ENCODE measurements at regions not wholly inside any gene's neighbourhood (a gene's known extent, or its start where the extent isn't known, plus 50 kb on each side); places are given as distances from the start of the nearest gene placed in this dataset.

DNA sequence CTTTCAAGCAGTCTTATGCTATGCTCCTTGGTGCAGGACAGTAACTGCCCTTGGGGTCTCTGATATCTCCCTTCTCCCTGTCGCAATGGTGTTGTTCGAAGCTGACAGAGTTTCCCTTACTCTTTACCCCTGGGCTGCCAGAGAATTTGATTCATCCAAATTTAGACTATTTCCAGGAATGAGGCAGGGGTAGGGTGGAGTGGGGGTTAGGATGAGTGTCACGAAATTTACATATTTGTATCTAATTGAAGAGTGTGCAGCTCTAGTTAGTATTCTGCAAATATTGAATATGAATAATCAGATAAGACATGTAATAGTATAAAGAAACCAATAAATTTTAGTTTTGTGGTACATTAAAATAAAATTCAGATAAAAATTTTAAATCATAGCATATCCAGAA is 140.0 kb upstream of the LMO4 start (continued):
- TF ChIP-seq, protein P1, sequence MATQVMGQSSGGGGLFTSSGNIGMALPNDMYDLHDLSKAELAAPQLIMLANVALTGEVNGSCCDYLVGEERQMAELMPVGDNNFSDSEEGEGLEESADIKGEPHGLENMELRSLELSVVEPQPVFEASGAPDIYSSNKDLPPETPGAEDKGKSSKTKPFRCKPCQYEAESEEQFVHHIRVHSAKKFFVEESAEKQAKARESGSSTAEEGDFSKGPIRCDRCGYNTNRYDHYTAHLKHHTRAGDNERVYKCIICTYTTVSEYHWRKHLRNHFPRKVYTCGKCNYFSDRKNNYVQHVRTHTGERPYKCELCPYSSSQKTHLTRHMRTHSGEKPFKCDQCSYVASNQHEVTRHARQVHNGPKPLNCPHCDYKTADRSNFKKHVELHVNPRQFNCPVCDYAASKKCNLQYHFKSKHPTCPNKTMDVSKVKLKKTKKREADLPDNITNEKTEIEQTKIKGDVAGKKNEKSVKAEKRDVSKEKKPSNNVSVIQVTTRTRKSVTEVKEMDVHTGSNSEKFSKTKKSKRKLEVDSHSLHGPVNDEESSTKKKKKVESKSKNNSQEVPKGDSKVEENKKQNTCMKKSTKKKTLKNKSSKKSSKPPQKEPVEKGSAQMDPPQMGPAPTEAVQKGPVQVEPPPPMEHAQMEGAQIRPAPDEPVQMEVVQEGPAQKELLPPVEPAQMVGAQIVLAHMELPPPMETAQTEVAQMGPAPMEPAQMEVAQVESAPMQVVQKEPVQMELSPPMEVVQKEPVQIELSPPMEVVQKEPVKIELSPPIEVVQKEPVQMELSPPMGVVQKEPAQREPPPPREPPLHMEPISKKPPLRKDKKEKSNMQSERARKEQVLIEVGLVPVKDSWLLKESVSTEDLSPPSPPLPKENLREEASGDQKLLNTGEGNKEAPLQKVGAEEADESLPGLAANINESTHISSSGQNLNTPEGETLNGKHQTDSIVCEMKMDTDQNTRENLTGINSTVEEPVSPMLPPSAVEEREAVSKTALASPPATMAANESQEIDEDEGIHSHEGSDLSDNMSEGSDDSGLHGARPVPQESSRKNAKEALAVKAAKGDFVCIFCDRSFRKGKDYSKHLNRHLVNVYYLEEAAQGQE (IDR thresholded peaks at IDR 0.05; ENCODE audit: low read depth, low read length): no peak
- TF ChIP-seq, protein P2, sequence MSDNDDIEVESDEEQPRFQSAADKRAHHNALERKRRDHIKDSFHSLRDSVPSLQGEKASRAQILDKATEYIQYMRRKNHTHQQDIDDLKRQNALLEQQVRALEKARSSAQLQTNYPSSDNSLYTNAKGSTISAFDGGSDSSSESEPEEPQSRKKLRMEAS (IDR thresholded peaks at IDR 0.05; ENCODE audit: low read depth): no peak
- no peak for TF ChIP-seq MEF2A (IDR thresholded peaks at IDR 0.05; ENCODE audit: borderline replicate concordance, low read depth)

DNA sequence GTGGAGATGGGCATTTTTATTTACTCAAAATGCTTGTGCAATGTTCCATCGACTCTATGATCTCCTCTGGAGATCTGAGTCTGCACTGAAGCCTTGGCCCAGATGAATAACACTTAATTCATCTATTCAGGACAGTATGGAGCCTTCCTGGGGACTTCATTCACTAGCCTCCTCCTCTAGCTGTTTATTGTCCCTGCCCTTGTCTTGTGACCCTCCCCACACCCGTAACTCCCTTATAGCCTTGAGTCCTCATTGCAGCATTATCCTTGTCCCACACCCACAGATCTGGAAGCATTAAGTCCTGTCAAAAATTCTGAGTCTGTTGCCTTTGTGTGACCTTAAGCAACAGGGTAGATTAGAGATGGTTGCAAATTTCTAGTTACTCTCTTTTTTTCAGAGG is 138.3 kb upstream of the LMO4 start:
- no peaks in the 10 kb centered on the region for H3K27me3 ChIP-seq (ENCODE audit: insufficient read depth)
- H3K36me3 ChIP-seq (replicated peaks in 1 of 2; ENCODE audit: control insufficient read depth in 1 of 2, insufficient read depth in 2 of 2, low read length in 1 of 2): no peaks in the 10 kb centered on the region
- POLR2A ChIA-PET: no interaction called here
- 25% methylated on average over 2 of the region's 2 CpGs for WGBS (ENCODE audit: low lambda C conversion rate)
- H3K9me3 ChIP-seq: 0 out of 2 replicates have a peak, but pooled peaks cover 7% of the 10 kb centered on the region
- no peaks in the 10 kb centered on the region for H3K9me2 ChIP-seq
- H3K4me3 ChIP-seq (ENCODE audit: low read depth in 2 of 2, low read length in 1 of 2): no peak overlapping the region
- no peak overlapping the region for H3K4me2 ChIP-seq
- DNase-seq: no peak
- no peaks in the 10 kb centered on the region for H3F3A ChIP-seq (replicated peaks; ENCODE audit: insufficient read depth)
- CTCF ChIA-PET: interaction anchor here (1.0 kb wide), 1 partner anchor 46 kb away, joined by 3 read pairs; no protein-coding TSS in a partner anchor
- H3K27ac ChIP-seq (ENCODE audit: low read depth in 2 of 2, low read length in 1 of 2): no peak overlapping the region
- H2AFZ ChIP-seq (ENCODE audit: low read depth): no peak overlapping the region
- no peak overlapping the region for H3K9ac ChIP-seq
- no peaks in the 10 kb centered on the region for H3K79me2 ChIP-seq (ENCODE audit: insufficient read depth)
- H4K20me1 ChIP-seq (ENCODE audit: insufficient read depth): no peaks in the 10 kb centered on the region
- H3K4me1 ChIP-seq (ENCODE audit: control insufficient read depth in 1 of 2, insufficient read depth in 2 of 2, low read depth in 1 of 2, low read length in 1 of 2): no peaks in the 10 kb centered on the region
- TF ChIP-seq, protein P3, sequence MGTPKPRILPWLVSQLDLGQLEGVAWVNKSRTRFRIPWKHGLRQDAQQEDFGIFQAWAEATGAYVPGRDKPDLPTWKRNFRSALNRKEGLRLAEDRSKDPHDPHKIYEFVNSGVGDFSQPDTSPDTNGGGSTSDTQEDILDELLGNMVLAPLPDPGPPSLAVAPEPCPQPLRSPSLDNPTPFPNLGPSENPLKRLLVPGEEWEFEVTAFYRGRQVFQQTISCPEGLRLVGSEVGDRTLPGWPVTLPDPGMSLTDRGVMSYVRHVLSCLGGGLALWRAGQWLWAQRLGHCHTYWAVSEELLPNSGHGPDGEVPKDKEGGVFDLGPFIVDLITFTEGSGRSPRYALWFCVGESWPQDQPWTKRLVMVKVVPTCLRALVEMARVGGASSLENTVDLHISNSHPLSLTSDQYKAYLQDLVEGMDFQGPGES (IDR thresholded peaks at IDR 0.05; ENCODE audit: low read depth, low read length): no peak
- no peak for TF ChIP-seq MXI1 (IDR thresholded peaks at IDR 0.05; ENCODE audit: low read depth, low read length)
- TF ChIP-seq CHD2 (IDR thresholded peaks at IDR 0.05; ENCODE audit: low read length, partially characterized antibody): no peak
- TF ChIP-seq YY1 (IDR thresholded peaks at IDR 0.05; ENCODE audit: low read depth): no peak
- TF ChIP-seq, protein P2 (IDR thresholded peaks at IDR 0.05; ENCODE audit: low read depth): no peak
- no peak for TF ChIP-seq TCF12 (IDR thresholded peaks at IDR 0.05)
- TF ChIP-seq TEAD4 (IDR thresholded peaks at IDR 0.05; ENCODE audit: borderline replicate concordance, insufficient read depth): no peak
- no peak for TF ChIP-seq FOXJ3 (CRISPR knock-in tag; IDR thresholded peaks at IDR 0.05)
- TF ChIP-seq, protein P4, sequence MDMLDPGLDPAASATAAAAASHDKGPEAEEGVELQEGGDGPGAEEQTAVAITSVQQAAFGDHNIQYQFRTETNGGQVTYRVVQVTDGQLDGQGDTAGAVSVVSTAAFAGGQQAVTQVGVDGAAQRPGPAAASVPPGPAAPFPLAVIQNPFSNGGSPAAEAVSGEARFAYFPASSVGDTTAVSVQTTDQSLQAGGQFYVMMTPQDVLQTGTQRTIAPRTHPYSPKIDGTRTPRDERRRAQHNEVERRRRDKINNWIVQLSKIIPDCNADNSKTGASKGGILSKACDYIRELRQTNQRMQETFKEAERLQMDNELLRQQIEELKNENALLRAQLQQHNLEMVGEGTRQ (IDR thresholded peaks at IDR 0.05; ENCODE audit: borderline replicate concordance, low read depth, low read length): no peak
- TF ChIP-seq SIN3A (IDR thresholded peaks at IDR 0.05; ENCODE audit: borderline replicate concordance, low read depth, low read length): no peak
- TF ChIP-seq GABPA (IDR thresholded peaks at IDR 0.05; ENCODE audit: low read depth): no peak
- TF ChIP-seq, protein P5, sequence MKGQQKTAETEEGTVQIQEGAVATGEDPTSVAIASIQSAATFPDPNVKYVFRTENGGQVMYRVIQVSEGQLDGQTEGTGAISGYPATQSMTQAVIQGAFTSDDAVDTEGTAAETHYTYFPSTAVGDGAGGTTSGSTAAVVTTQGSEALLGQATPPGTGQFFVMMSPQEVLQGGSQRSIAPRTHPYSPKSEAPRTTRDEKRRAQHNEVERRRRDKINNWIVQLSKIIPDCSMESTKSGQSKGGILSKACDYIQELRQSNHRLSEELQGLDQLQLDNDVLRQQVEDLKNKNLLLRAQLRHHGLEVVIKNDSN (IDR thresholded peaks at IDR 0.05; ENCODE audit: borderline replicate concordance, low read depth): no peak
- no peak for TF ChIP-seq NRF1 (IDR thresholded peaks at IDR 0.05; ENCODE audit: low read depth, low read length)

Data from SK-N-SH (cell line).